ENCODE measurements at regions not wholly inside any gene's neighbourhood (a gene's known extent, or its start where the extent isn't known, plus 50 kb on each side); places are given as distances from the start of the nearest gene placed in this dataset.
A peak's percentile ranks its signal among the peaks of the same experiment; 100 is the strongest.

GRCh38 chr7:12111422-12112405 is 99.4 kb upstream of the TMEM106B start:
- DNase-seq (ENCODE audit: low read depth, low spot score), result no peak
- Mint-ChIP-seq H3K36me3 (ENCODE audit: low read depth) (no peaks in the 10 kb centered on the region), H3K27ac (ENCODE audit: unreplicated experiment) (no peak overlapping the region), H3K4me3 (no peak overlapping the region), H3K4me1 (no peaks in the 10 kb centered on the region), H3K27me3 (ENCODE audit: low read depth) (no peaks in the 10 kb centered on the region), H3K9me3 (no peaks in the 10 kb centered on the region)
- TF ChIP-seq, protein P1, sequence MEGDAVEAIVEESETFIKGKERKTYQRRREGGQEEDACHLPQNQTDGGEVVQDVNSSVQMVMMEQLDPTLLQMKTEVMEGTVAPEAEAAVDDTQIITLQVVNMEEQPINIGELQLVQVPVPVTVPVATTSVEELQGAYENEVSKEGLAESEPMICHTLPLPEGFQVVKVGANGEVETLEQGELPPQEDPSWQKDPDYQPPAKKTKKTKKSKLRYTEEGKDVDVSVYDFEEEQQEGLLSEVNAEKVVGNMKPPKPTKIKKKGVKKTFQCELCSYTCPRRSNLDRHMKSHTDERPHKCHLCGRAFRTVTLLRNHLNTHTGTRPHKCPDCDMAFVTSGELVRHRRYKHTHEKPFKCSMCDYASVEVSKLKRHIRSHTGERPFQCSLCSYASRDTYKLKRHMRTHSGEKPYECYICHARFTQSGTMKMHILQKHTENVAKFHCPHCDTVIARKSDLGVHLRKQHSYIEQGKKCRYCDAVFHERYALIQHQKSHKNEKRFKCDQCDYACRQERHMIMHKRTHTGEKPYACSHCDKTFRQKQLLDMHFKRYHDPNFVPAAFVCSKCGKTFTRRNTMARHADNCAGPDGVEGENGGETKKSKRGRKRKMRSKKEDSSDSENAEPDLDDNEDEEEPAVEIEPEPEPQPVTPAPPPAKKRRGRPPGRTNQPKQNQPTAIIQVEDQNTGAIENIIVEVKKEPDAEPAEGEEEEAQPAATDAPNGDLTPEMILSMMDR (conservative IDR thresholded peaks at IDR 0.05), result no peak

DNA sequence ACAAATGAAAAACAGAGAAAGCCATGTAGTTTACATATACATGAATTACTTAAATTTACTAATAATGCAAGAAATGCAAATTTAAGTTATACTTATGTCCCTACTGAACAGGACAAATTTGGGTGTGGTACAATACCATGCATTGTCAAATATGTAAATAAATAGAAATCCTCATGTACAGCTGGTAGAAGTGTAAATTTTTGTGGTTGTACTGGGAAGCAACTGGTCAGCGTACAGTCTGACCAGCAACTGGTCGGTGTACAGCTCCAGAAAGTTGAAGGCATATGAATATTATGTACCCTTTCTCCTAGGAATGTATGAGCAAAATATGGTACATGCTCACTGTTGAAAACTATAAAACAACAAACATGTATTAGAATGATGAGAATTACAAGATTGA is 93.9 kb upstream of the TMEM106B start:
- Mint-ChIP-seq H3K27ac (ENCODE audit: unreplicated experiment) (no peak overlapping the region), H3K9me3 (no peaks in the 10 kb centered on the region)
- DNase-seq (ENCODE audit: low read depth, low spot score), result no peak

GRCh38 chr7:12119620-12120303 is 91.3 kb upstream of the TMEM106B start:
- DNase-seq (ENCODE audit: low read depth, low spot score), result peak; percentile 2
- TF ChIP-seq, protein P1 (conservative IDR thresholded peaks at IDR 0.05), result no peak
- no peaks in the 10 kb centered on the region for H3K9me3 Mint-ChIP-seq
- H3K36me3 Mint-ChIP-seq (ENCODE audit: low read depth), result no peaks in the 10 kb centered on the region
- no peak overlapping the region for H3K27ac Mint-ChIP-seq (ENCODE audit: unreplicated experiment)
- peaks cover 15% of the 10 kb centered on the region for H3K4me1 Mint-ChIP-seq
- no peaks in the 10 kb centered on the region for H3K27me3 Mint-ChIP-seq (ENCODE audit: low read depth)
- no peak overlapping the region for H3K4me3 Mint-ChIP-seq

More for the DNA sequence above, 93.9 kb upstream of the TMEM106B start:
- H3K36me3 Mint-ChIP-seq (ENCODE audit: low read depth), result no peaks in the 10 kb centered on the region
- H3K27me3 Mint-ChIP-seq (ENCODE audit: low read depth), result no peaks in the 10 kb centered on the region
- H3K4me1 Mint-ChIP-seq, result peaks cover 15% of the 10 kb centered on the region
- TF ChIP-seq, protein P1 (conservative IDR thresholded peaks at IDR 0.05), result no peak
- H3K4me3 Mint-ChIP-seq, result no peak overlapping the region

DNA sequence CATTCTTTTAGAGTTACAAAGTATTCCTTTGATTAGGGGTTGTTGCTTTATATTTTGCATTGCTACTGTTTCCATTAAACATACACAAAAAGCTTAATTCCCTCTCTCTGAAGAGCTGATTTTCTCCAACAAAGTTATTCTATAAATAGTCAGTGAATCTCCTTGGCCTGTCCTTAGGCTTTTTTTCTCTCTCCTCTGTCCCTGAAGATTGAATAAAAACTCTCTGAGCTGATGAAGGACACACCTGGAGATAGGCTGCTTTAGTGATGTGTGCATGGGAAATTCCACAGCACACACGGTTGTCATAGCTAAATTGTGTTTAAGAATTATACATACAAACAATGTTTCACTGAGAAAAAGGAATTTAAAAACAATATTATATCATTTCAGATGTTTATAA is 90.5 kb upstream of the TMEM106B start:
- Mint-ChIP-seq H3K4me3 (no peak overlapping the region), H3K27me3 (ENCODE audit: low read depth) (no peaks in the 10 kb centered on the region), H3K36me3 (ENCODE audit: low read depth) (no peaks in the 10 kb centered on the region), H3K27ac (ENCODE audit: unreplicated experiment) (no peak overlapping the region), H3K9me3 (no peaks in the 10 kb centered on the region), H3K4me1 (peaks cover 15% of the 10 kb centered on the region)
- no peak for DNase-seq (ENCODE audit: low read depth, low spot score)
- TF ChIP-seq, protein P1 (conservative IDR thresholded peaks at IDR 0.05), result no peak

DNA sequence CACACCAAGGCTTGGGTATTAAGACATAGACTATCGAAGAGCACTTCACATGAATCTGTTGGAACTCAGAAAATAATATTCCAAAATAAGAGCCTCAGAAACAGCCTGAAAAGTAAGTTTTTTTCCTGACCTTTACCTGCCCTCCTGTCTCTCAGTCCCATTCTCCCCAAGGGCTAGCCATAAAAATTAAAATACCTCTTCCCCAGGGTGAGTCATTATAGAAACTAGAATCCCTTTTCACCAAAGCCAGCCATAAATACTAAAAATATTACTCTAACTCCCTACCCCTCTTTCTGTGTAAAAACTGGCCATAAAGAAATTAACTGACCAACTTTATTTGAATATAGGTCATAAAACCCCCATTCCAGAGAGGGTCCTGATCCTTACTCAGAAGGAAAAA is 87.9 kb upstream of the TMEM106B start:
- no peaks in the 10 kb centered on the region for H3K36me3 Mint-ChIP-seq (ENCODE audit: low read depth)
- no peak overlapping the region for H3K27ac Mint-ChIP-seq (ENCODE audit: unreplicated experiment)
- no peaks in the 10 kb centered on the region for H3K27me3 Mint-ChIP-seq (ENCODE audit: low read depth)
- TF ChIP-seq, protein P1 (conservative IDR thresholded peaks at IDR 0.05), result no peak
- H3K9me3 Mint-ChIP-seq, result no peaks in the 10 kb centered on the region
- DNase-seq (ENCODE audit: low read depth, low spot score), result no peak
- no peak overlapping the region for H3K4me3 Mint-ChIP-seq
- peaks cover 15% of the 10 kb centered on the region for H3K4me1 Mint-ChIP-seq

Data from neural crest cell (in vitro differentiated cells).